OCI-LY3 (cell line): ENCODE measurements at regions not wholly inside any gene's neighbourhood (a gene's known extent, or its start where the extent isn't known, plus 50 kb on each side); places are given as distances from the start of the nearest gene placed in this dataset.

Experiments
- H2AFZ ChIP-seq: fragments of 200-600, 300-600 bp; shearing (Covaris generic); 2 replicates; pipeline ENCODE4 v1.6.0; 2014; ENCODE audit warnings: antibody characterized with exemption, low read depth, low read length
- H3K27ac ChIP-seq: fragments of 200-600, 300-600 bp; sonication (generic); 2 replicates; pipeline ENCODE4 v1.5.1; 2014; ENCODE audit warnings: mild to moderate bottlenecking, low read length, moderate library complexity, mixed read lengths
- H3K27me3 ChIP-seq: fragments of 200-600, 300-600 bp; sonication (generic); 2 replicates; pipeline ENCODE4 v1.6.1; 2014; ENCODE audit warnings: low read depth, low read length, mixed read lengths
- H3K36me3 ChIP-seq: fragments of 200-600, 300-600 bp; sonication (generic); replicated peaks from 2 replicates; pipeline ENCODE3; 2014; ENCODE audit warnings: low read depth, low read length, mixed read lengths
- H3K4me1 ChIP-seq: fragments of 300-600, 200-600 bp; sonication (generic); 2 replicates; pipeline ENCODE4 v1.6.1; 2014; ENCODE audit warnings: low read length, mixed read lengths
- H3K4me2 ChIP-seq: fragments of 200-600, 300-600 bp; sonication (generic); 2 replicates; pipeline ENCODE4 v1.6.1; 2014; ENCODE audit warnings: low read length, mixed read lengths
- H3K4me3 ChIP-seq: fragments of 300-600, 200-600 bp; sonication (generic); 2 replicates; pipeline ENCODE4 v1.5.1; 2014; ENCODE audit warnings: antibody characterized with exemption, mild to moderate bottlenecking, low read length, moderate library complexity
- H3K79me2 ChIP-seq: fragments of 300-600, 200-600 bp; shearing (Covaris generic); 2 replicates; pipeline ENCODE4 v1.6.1; 2014; ENCODE audit warnings: mild to moderate bottlenecking, low read length, mixed read lengths
- H3K9ac ChIP-seq: fragments of 300-600, 200-600 bp; shearing (Covaris generic); 2 replicates; pipeline ENCODE4 v1.6.0; 2014; ENCODE audit warnings: mild to moderate bottlenecking, low read length, moderate library complexity
- H3K9me3 ChIP-seq: fragments of 200-600, 300-600 bp; shearing (Covaris generic); 2 replicates; pipeline ENCODE4 v1.6.1; 2014; ENCODE audit warnings: low read length, mixed read lengths; ENCODE audit not compliant: insufficient read depth
- H4K20me1 ChIP-seq: fragments of 200-600, 300-600 bp; sonication (generic); 2 replicates; pipeline ENCODE4 v1.6.1; 2016; ENCODE audit warnings: low read length, mixed read lengths; ENCODE audit not compliant: insufficient read depth
- CTCF ChIP-seq: fragments of 200-600, 300-600 bp; sonication (generic); IDR thresholded peaks from 2 replicates; pipeline ENCODE4 v1.5.1; 2014; ENCODE audit warnings: antibody characterized with exemption, low read length, low read depth
- EZH2phosphoT487 ChIP-seq: fragments of 200-600 bp; shearing (Covaris generic); IDR thresholded peaks from 2 replicates; pipeline ENCODE4 v1.6.1; 2018; ENCODE audit warnings: antibody characterized with exemption, mixed run types, low read depth

DNA sequence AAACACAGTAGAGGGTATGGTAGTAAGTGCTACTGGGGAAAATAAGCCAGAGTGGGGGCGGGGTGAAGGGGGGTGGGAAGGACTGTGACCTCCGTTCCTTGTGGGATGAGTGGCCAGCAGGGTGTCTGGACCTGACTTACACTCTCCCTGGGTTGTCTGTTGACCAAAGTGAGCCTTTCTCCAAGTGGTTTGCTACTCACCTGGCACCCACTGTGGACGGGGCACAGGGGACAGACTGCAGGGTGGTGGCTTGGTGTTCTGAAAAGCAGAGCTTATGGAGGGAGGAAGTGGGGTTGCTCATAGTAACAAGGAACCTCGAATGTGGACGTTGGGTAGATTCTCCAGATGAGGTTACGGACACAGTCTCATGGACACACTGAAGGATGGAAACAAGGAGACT, 94.4 kb upstream of the VRK1 start:
- Histone ChIP-seq H3K79me2 (no peaks in the 10 kb centered on the region), H4K20me1 (no peaks in the 10 kb centered on the region), H3K4me3 (no peak overlapping the region), H3K4me1 (peaks cover 20% of the 10 kb centered on the region), H3K9ac (no peak overlapping the region), H3K27me3 (peaks cover 7% of the 10 kb centered on the region; the same call in 1 of the 2 replicates), H3K27ac (no peak overlapping the region), H3K9me3 (no peaks in the 10 kb centered on the region), H2AFZ (no peak overlapping the region), H3K36me3 (no peaks in the 10 kb centered on the region), H3K4me2 (no peak overlapping the region)
- TF ChIP-seq CTCF (no peak), EZH2phosphoT487 (no peak)

- Histone ChIP-seq H3K79me2 (no peaks in the 10 kb centered on the region), H3K9me3 (no peaks in the 10 kb centered on the region), H3K36me3 (no peaks in the 10 kb centered on the region), H3K4me2 (no peak overlapping the region), H3K27me3 (peaks cover 8% of the 10 kb centered on the region; the same call in 1 of the 2 replicates), H3K9ac (no peak overlapping the region), H3K4me3 (no peak overlapping the region), H3K4me1 (peaks cover 12% of the 10 kb centered on the region), H3K27ac (no peak overlapping the region), H4K20me1 (no peaks in the 10 kb centered on the region), H2AFZ (no peak overlapping the region)
- no peak for TF ChIP-seq CTCF
- TF ChIP-seq EZH2phosphoT487: no peak
Measured at GRCh38 chr14:96705422-96706092, 91.6 kb upstream of the VRK1 start.

- no peaks in the 10 kb centered on the region for H3K36me3 ChIP-seq
- no peaks in the 10 kb centered on the region for H3K9me3 ChIP-seq
- TF ChIP-seq EZH2phosphoT487: no peak
- TF ChIP-seq CTCF: no peak
- peaks cover 8% of the 10 kb centered on the region for H3K27me3 ChIP-seq
- no peak overlapping the region for H3K9ac ChIP-seq
- no peaks in the 10 kb centered on the region for H3K79me2 ChIP-seq
- H3K4me1 ChIP-seq: peaks cover 15% of the 10 kb centered on the region
- H3K4me2 ChIP-seq: no peak overlapping the region
- no peak overlapping the region for H3K4me3 ChIP-seq
- H4K20me1 ChIP-seq: no peaks in the 10 kb centered on the region
- no peak overlapping the region for H3K27ac ChIP-seq
- H2AFZ ChIP-seq: no peak overlapping the region
Measured at GRCh38 chr14:96706893-96707292, 90.3 kb upstream of the VRK1 start.

DNA sequence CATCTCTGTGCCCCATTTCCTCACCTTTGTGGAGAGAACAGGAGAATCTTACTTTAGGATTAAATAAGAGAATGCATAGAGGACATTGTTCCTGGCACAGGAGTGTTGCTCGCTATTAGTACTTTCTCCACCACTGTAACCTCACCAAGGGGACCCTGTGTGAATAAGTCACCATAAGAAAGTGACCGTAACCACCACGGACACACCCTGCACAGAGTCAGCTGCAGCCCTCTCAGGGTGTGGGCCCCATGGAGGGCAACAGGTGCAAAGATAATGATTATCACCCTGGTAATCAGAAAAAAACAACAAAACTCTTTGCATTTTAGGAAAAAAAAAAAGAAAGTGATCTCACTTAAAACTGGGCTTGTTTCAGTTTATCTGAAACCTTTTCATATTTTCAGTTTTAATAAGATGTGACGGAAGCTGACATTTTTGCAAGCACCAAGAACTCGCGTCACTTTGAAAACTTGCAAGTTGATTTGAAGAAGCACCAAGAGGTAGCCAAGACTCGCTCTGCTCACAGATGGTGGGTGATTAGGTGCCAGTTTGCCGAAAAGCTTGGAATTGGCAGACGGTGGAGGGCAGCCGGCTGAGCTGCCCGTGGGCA, 87.0 kb upstream of the VRK1 start:
- Histone ChIP-seq H3K4me2 (peak overlapping the region; percentile 70), H3K27me3 (peaks cover 29% of the 10 kb centered on the region), H3K36me3 (no peaks in the 10 kb centered on the region), H3K27ac (no peak overlapping the region), H3K9ac (no peak overlapping the region), H4K20me1 (no peaks in the 10 kb centered on the region), H3K4me3 (peak overlapping the region; percentile 54), H3K9me3 (no peaks in the 10 kb centered on the region), H3K79me2 (no peaks in the 10 kb centered on the region), H2AFZ (peak overlapping the region; percentile 42; the same call in 1 of the 2 replicates), H3K4me1 (peaks cover 28% of the 10 kb centered on the region)
- TF ChIP-seq EZH2phosphoT487 (no peak), CTCF (no peak)
